ENCODE measurements at regions not wholly inside any gene's neighbourhood (a gene's known extent, or its start where the extent isn't known, plus 50 kb on each side); places are given as distances from the start of the nearest gene placed in this dataset.

GRCh38 chr12:41635626-41636364 lies 447.7 kb downstream of the PDZRN4 start:
- TF ChIP-seq CTCF (IDR thresholded peaks at IDR 0.05), result no peak
- no peak for TF ChIP-seq POLR2A (IDR thresholded peaks at IDR 0.05)
